Heart left ventricle (tissue), 13 donors: ENCODE measurements at regions not wholly inside any gene's neighbourhood (a gene's known extent, or its start where the extent isn't known, plus 50 kb on each side); places are given as distances from the start of the nearest gene placed in this dataset.

ENCODE experiments used
- POLR2A ChIP-seq, 2 donors: fragments of 450-650 bp; IDR thresholded peaks; one replicate each; pipeline ENCODE4 v1.6.1; 2017; ENCODE audit warnings: antibody characterized with exemption in 2 of 2, mild to moderate bottlenecking in 2 of 2, moderate library complexity in 2 of 2
- TF ChIP-seq, protein P1 (sequence below), 12 donors: fragments of 200-600 bp; sonication (generic) in 4 of 12; IDR thresholded peaks; one replicate each; pipeline versions ENCODE4 v1.5.0 to v1.8.0; 2018 to 2022; ENCODE audit warnings: antibody characterized with exemption in 12 of 12, mild to moderate bottlenecking in 5 of 12
- donor health status: ischemic (EF 13 %, LVEDD 7.1; RV severe dilation, severe dysfunction).
- donor health status: DM: no; HTN: yes; CAD: no.
- donor health status: DM: no; HTN: no; CAD: no.
- donor health status: ischemic (EF 25% LVEDD 6.9; RV normal size, moderate dysfunction).
- donor health status: ischemic (EF 25% LVEDD 5.7; RV mildly dilated, moderate dysfunction).
- donor health status: ischemic (EF 35%, LVEDD 5.7; RV mildly dilated, moderate dysfunction).
- donor health status: nonischemic (EF 11% LVEDD 7.7; RV severe dilation, severe dysfunction).
- donor health status: DM: yes; HTN: yes; CAD: no.
- donor health status: PGD.
- donor health status: ischemic (EF 29% LVEDD 5.4; RV normal size, mild dysfunction).
- donor health status: nonischemic (EF 23%, LVEDD 6.1; RV moderate dilation, normal function).

DNA sequence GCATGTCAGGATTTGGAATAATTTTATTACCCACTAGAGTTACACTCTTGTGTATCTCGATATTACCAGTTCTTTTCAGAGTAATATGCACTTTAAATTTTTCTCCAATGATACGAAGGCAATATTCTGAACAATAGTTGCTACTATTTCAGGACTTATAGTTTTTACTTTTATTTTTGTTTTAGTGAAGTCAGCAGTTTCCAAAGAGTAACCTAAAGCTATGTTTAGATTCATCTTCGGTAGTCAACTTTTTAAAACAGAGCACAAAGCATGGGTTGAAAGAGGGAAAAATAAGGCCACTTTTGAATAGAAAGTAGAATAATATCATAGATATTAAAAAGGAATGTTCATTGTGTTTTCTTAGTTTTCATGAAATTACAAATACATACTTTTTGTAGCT lies 532.7 kb downstream of the CPS1 start:
- TF ChIP-seq, protein P1, sequence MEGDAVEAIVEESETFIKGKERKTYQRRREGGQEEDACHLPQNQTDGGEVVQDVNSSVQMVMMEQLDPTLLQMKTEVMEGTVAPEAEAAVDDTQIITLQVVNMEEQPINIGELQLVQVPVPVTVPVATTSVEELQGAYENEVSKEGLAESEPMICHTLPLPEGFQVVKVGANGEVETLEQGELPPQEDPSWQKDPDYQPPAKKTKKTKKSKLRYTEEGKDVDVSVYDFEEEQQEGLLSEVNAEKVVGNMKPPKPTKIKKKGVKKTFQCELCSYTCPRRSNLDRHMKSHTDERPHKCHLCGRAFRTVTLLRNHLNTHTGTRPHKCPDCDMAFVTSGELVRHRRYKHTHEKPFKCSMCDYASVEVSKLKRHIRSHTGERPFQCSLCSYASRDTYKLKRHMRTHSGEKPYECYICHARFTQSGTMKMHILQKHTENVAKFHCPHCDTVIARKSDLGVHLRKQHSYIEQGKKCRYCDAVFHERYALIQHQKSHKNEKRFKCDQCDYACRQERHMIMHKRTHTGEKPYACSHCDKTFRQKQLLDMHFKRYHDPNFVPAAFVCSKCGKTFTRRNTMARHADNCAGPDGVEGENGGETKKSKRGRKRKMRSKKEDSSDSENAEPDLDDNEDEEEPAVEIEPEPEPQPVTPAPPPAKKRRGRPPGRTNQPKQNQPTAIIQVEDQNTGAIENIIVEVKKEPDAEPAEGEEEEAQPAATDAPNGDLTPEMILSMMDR (IDR thresholded peaks at IDR 0.05) = no peak
- TF ChIP-seq POLR2A (IDR thresholded peaks at IDR 0.05) = no peak
